GM18868 (cell line): ENCODE measurements at regions not wholly inside any gene's neighbourhood (a gene's known extent, or its start where the extent isn't known, plus 50 kb on each side); places are given as distances from the start of the nearest gene placed in this dataset.

ENCODE experiments used
- ATAC-seq: cut with Tn5 transposase; IDR thresholded peaks from one replicate; pipeline ENCODE4 v1.9.1; 2021; ENCODE audit warnings: mild to moderate bottlenecking, moderate library complexity; ENCODE audit not compliant: unreplicated experiment

DNA sequence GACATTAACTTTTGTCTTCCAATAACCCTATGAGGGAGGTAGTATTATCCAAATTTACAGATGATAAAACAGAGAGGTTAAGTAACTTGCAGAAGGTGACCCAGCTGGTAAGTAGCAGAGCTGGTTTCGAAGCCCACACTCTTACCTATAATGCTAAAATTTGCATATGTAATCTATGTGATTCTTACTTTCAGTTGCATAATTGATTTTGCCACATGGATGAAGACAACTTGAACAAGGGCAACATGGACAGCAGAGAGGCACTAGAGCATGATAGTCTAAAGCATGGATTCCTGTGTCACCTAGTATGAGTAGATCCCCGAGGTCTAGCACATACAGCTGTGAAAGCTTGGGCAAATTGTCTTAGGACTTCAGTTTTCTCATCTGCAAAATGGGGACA is 117.6 kb upstream of the DTNBP1 start:
- ATAC-seq = no peak

DNA sequence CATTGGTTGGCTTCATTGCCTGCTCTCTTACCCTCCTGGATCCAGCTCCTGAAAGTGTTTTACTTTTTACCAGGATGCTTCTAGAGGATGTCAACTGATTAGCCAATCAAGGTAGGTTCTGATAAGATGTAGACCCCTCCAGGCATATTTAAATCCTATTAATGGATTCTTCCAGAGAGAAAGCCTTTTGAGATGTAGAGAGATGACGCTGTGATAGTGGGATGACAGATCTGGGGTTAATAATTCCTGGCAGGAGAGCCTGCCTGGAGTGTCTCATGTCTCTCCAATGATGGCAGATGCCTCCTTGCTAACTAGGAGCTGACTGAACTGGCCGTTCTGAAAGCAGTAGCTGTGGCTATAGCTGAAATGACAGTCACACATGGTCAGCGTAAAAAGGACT is 116.9 kb upstream of the DTNBP1 start:
- no peak for ATAC-seq

DNA sequence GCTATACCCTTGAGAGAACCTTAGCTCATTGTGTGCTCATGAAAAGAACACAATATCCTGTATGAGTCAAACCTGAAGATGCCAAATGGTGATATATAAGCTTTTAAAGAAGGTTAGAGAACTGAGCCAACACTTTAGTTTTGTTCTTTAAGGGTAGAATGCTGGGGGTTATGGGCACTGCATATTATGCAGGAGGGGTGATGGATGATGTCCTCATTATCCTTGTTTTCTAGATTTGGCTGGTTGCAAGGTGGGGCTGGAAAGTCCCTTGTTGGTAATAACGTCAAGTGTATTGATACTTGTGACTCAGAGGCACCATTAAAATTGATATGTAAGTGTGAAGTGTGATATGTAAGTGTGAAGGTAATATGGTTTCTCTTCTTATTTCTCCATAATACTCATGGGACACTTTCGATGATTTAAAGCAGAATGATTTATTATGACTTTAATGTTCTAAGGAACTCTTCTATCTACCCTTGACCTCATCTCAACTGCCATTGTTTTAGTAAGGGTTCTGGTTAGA is 113.7 kb upstream of the DTNBP1 start:
- peak; percentile 76 for ATAC-seq

DNA sequence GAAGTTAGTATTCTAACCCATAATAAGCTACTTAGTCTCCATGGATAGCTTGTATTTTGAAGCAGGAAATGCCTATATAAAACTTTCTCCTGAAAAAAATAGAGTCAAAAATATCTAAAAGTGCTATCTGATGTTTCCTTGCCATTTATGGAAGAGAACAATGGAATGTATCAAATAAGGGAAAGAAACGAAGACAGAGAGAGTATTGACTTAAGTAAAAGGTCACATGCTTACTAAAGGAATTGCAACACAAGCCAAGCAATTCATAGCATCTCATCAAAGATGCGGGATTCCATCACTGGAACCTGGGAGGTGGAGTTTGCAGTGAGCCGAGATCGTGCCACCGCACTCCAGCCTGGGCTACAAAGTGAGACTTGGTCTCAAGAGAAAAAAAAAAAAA is 112.9 kb upstream of the DTNBP1 start:
- ATAC-seq = no peak

DNA sequence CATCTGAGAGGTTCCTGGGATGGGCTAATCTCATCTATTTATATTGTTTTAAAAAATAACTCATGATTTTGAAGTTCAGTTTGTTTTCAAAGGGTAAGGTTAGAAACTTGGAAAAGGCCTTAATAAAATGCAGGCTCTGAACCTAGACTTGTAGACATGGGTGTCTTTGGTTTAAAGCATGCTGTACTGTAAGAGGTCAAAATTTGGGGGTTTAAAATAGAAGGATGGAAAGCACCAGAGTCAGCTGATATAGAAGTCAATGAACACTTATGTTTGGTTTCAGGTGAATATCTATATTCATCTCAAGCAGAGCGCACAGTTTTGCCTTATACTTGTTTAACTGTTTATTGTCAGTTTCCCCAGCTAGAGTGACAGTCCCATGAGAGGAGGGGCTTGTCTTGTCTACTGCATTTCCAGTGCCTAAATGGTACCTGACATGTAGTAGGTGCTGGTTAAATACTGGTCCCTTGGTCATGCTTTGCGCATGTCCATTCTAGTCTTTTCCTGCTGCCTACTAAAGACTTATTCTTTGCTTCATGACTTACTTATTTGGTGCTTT is 112.3 kb upstream of the DTNBP1 start:
- ATAC-seq = no peak

DNA sequence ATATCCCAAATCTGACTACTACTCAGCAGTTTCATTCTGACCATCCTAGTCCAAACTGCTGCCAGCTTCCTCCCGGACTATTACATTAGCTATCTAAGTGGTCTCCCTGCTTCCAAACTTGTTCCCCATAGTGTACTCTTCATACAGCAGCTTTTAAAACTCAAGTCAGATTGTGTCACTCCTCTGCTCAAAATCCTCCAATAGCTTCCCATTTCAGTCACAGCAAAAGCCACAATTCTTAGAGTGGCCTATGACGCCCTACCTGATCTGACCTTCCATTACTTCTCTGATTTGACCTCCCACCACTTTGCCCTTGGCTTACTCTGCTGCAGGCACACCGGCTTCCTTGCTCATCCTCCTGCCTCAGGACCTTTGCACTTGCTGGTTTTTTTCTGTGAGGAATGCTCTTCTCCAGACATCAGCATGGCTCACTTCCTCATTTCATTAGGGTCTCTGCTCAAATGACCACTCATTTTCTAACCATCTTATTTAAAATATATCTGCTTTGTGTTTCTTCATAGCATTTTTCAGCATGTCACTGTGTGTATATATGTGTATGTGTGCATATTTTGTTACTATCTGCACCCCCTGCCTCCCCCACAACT is 111.1 kb upstream of the DTNBP1 start:
- ATAC-seq = no peak

DNA sequence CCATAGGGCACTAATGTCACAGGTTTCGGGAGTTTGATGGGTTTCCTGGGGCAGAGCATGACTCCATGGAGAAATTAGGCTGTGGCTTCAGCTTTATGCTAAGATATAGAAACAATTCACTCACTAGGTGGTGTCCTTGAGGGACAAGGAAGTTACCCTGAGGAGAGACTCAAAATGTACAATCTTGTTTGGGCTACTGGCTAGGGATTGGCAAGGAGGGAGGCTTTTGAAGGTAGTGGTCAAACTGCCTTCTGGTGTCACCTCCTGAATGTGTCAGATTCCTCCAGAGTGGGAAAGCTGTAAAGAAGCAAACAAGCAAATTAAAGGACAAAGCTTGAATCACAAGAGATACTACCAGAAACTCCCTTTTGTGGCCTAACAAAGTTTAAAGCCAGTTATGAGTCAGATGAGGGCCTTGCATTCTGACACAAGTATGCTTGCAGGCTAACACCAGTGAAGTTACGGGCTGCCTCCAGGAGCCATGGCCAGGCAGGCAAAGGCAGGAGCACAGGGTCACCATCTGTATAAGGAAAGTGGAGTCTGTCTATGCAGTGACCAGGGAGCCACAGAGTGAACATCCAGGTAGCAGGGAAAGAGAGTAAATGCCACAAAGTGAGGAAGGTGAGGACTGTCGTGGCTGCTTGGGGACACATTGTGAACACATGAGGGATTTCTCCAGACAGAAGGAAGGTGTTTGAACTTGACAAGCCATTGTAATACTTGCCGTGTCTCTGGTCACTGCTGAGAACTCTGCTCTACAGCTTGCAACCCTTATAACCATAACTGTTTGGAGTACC is 107.7 kb upstream of the DTNBP1 start:
- peak; percentile 82 for ATAC-seq

DNA sequence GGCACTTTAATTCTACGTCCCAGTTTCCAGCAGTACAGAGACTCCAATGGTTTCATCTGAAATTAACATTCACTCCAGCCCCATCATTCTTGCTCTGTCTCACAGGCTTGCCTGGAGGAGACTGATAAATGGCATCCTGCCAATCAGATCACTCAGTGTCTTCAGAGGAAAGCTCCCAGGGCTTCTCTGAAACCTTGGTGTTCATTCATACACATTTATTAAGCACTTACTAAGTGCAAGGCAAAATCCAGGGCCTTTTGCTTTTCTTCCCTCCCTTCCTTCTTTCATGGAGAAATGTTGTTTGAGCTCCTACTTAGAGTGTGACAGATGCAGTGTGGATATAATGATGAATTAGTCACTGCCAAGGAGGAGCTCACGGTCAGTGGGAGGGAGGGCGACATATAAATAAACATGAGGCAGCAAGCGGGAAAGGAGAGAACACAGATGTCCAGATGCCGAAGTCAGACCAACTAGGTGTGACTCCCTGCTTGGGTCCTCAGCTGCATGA is 106.7 kb upstream of the DTNBP1 start:
- ATAC-seq = no peak

DNA sequence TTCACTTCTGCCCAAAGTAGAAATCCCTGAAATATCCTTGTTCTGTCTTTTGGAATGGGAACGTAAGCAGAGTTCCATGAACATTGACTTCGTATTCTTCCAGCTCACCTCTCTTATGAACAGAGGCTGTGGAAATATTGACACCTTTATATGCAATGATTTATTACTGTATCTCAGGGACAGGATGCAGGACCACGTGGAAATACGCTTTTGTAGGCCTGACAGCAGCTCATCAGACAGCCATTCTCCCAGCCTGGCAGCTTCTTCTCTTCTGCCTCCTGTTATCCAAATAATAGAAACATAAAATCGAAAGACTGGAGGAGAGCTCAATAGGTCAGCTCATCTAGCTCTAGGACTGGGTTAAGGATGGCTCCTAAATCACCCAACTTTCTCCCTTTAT is 106.2 kb upstream of the DTNBP1 start:
- no peak for ATAC-seq

DNA sequence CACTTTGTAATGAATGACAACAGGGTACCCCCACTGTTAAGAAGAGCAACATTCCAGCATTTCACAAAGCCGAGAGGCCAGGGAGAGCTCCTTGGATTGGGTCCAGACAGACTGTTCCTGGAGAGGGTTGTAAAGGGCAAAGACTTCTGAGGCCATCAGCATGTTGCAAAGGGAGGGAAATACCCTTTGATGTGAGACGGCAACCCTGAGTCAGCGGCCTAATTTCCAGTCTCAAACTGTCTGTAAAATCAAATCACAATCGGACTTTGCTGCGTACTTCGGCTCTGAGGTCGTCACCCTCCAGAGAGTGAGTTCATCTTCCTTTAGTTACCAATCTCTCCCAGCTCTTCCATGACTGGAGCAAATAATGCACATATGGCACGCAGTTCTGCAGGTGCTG is 101.0 kb upstream of the DTNBP1 start:
- no peak for ATAC-seq

DNA sequence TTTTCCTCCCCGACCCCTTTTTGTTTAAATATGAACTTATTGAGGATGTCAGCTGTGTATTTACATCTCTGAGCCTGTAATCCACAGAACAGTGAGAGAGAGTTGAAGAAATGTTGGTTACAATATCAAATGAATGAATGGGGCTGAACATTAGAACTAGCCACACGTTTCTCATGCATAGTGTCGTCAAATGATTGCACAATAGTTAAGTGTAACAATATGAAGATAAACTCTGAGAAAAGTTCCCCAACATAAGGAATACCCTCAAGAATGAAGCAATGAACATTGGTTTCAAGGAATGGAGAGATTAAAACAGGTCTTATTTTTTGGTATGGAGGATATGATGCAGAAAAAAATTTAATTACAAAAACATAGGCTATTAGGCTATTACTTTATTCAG is 100.5 kb upstream of the DTNBP1 start:
- no peak for ATAC-seq

DNA sequence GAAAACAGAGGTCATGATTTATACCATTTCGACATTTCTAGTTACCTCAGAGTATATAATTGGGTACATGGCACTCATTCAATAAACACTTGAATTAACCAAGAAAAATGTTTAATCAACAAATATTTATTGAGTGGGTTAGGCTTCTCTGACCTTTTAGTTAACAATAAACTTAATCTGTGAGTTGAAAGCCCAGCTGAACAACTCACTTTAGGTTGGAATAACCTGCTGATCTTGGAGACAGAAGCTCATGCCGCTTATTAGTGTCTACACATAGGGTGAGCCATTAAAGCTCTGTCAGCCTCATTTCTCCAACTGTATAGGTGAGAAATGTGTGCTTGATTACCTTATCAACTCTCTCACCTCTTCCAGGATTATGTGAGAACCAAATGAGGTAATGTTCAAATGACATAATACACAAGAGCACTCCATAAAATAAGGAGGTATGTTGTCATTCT is 98.2 kb upstream of the DTNBP1 start:
- ATAC-seq = no peak

DNA sequence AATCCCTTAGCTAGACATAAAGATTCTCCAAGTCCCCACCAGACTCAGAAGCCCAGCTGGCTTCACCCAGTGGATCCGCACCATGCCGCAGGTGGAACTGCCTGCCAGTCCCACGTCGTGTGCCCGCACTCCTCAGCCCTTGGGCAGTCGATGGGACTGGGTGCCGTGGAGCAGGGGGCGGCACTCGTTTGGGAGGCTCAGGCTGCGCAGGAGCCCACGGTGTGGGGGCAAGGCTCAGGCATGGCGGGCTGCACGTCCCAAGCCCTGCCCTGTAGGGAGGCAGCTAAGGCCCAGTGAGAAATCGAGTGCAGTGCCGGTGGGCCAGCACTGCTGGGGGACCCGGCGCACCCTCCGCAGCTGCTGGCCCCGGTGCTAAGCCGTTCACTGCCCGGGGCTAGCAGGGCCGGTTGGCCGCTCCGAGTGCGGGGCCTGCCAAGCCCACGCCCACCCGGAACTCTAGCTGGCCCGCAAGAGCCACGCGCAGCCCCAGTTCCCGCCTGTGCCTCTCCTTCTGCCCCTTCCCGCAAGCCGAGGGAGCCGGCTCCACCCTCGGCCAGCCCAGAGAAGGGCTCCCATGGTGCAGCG is 95.9 kb upstream of the DTNBP1 start:
- no peak for ATAC-seq

DNA sequence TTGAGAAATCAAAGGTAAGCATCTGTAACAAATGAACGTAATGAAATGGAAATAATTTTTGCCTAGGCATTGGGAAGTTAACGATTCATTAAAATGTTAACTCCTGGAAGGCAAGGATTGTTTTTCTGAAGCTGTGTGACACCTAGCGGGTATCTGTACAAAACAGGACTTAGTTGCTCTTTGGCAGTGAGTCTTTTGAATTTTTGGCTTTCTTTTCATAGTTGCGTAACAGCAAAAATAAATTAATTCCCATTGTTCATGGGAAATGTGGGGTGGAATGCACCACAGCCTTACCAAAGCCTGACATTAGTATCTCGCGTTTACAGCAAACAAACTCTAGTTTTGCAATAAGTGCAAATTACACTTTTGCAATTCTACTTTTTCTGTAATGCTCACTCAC is 92.7 kb upstream of the DTNBP1 start:
- no peak for ATAC-seq

DNA sequence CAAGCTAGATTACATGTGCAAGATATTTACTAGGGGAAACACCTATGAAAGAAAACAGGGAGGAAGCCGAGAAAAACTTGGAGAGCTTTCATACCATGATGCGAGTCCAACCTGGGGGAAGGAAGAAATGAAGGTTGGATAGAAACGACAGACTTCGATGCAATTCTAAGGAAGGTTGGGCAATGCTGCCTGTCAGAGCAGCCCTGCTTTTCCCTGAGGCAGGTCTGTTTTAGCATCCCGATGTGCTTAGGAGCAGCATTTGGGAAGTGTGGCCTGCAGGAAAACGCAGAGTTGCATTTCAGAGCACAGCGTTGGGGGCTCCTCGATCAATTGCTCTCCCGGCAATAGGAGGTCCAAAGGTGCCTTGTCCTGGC is 91.9 kb upstream of the DTNBP1 start:
- ATAC-seq = no peak

DNA sequence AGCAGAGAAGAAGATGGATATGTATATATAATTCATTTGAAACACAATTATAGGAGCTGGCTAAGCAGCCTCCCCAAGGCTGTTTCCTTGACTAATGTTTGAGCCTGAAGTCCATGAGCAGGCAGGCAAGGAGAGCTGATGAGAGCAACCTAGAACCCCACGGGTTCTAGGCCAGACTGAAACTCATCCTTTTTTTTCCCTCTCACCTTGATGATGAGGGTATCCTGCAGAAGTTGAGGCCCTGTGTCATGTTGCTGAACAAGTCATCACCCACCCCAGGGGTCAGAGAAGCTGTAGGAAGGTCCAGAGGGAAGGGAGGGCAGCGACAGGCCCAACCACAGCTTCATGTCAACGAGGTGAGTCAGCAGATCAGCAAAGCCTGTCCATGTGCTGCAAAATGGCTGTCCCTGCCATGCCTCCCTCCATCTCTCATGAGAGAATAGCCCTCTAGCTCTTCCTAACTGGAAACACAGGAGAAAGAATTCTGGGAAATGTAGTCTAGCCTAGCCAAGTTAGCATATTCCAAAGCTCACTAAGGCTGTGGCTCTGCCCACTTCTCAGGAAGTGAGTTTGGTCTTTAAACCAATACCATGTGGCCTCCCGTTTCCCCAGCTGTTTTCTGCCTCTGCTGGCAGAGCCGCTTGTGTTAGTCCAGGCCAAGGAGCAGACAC is 91.3 kb upstream of the DTNBP1 start:
- ATAC-seq = no peak

DNA sequence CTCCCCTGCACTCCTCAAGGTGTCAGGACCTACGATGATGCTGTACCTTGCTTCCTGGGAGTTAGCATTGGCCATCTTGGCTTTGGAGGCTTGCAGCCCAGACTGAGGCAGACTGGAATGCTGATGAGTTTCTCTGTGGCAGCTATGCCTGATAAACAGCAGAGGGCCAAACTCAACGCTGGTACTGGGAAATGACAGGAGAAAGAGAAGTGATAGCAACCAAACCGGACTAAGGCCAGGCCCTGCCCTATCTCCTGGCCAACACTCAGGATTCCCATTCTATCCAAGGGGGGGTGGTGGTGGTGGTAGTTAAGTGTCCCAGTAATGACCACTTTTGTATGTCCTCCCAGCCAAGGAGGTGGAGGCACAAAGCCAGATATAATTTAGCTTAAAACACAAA is 90.0 kb upstream of the DTNBP1 start:
- no peak for ATAC-seq

DNA sequence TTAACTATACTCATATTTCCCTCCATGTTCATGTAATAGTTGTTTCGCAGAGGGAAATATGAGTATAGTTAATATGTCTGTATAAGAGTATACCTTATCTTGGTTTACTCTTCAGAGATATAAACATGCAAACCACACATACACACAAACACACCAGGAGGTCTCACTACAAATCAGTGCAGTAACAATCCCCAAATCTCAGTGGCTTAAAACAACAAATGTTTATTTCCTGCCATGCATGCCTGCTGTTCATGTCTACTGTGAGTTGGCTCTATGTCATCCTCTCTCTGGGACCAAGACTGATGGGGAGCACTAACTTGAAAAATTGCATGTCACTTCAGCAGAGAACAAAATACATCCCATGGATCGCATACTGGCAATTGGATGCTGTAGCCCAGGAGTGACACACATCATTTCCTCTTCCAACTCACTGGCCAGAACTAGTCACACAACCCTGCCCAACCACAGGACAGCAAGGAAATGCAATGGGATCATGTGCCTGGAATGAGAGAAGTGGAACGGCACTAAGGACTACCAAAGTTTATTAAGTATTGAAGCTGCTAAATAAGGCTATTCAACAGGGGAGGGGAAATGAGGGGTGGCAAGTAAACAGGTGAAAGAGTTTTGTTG is 89.0 kb upstream of the DTNBP1 start:
- ATAC-seq = no peak

DNA sequence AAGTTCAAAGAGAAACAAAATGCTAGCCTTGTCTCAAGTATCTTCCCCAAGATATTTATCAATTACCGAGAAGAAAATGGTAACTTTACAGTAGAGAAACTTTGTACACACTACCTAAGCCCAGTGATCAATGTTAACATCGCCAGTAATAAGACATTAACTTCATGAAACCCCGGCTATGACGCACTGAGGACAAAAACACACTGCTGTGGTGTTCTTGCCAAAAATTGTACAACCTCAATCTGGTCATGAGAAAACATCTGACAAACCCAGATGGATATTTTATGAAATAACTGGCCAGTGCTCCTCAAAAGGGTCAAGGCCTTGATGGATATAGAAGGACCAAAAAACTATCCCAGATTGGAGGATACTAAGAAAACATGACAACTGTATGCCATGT is 85.5 kb upstream of the DTNBP1 start:
- ATAC-seq = no peak

DNA sequence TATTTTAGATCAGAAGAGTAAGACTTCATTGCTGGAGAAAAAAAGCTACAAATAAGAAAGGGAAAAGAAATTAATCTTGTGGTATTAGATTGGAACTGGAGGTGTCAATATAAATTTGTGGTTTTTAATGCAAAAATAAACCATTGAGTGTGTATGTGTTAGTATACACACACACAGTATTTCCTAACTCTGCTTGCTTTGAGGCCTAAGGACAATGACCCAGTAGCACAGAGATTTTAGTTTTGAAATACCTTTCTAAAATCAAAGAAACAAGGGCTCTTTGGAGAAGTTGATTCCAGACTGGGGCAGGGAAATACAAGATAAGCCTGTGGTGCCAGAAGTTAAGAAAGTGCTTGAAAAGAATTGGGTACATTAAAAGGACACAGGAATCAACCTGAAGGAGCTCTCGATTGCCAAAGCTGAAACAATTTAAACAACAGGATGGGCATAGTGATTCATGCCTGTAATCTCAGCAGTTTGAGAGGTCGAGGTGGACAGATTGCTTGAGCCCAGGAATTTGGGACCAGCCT is 84.6 kb upstream of the DTNBP1 start:
- no peak for ATAC-seq
